ENCODE measurements at regions not wholly inside any gene's neighbourhood (a gene's known extent, or its start where the extent isn't known, plus 50 kb on each side); places are given as distances from the start of the nearest gene placed in this dataset.

DNA sequence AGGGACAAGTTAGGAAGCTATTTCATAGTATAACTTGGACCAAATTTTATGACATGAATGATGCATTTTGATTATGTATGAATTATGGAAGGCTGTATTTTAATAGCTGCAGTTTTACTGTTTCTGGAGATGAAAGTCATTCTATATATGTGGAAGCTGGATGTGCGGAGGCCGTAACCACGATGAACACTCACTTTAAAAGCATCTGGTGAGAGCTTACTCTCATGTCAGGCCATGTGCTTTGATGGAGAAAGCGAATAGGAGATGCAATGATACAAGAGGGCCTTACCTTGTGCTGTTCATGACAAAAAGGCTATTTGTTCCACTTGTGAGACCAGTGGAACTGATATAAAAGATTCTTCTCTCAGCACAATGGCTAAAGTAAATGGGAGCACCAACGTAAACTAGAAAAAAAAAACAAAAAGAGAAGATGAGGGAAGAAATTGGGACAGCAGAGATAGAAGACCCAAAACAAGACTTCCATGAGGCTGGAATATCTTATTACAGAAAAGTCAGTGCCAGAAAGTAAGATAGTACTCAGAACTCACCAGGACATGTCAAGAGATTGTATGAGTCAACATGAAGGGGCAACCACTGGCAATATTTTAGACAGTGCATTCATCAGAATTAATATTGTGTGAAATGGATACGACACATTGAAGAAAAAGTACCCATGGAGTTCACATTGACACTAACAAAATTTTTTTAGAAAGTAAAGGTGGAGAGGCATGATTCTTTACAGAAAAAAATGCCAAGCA, 63.3 kb upstream of the GAB1 start:
- Mint-ChIP-seq H3K27ac (no peak overlapping the region), H3K36me3 (no peaks in the 10 kb centered on the region), H3K4me3 (no peak overlapping the region), H3K27me3 (ENCODE audit: low read depth) (no peaks in the 10 kb centered on the region), H3K9me3 (peaks cover 5% of the 10 kb centered on the region), H3K4me1 (no peaks in the 10 kb centered on the region)
- TF ChIP-seq, protein P1, sequence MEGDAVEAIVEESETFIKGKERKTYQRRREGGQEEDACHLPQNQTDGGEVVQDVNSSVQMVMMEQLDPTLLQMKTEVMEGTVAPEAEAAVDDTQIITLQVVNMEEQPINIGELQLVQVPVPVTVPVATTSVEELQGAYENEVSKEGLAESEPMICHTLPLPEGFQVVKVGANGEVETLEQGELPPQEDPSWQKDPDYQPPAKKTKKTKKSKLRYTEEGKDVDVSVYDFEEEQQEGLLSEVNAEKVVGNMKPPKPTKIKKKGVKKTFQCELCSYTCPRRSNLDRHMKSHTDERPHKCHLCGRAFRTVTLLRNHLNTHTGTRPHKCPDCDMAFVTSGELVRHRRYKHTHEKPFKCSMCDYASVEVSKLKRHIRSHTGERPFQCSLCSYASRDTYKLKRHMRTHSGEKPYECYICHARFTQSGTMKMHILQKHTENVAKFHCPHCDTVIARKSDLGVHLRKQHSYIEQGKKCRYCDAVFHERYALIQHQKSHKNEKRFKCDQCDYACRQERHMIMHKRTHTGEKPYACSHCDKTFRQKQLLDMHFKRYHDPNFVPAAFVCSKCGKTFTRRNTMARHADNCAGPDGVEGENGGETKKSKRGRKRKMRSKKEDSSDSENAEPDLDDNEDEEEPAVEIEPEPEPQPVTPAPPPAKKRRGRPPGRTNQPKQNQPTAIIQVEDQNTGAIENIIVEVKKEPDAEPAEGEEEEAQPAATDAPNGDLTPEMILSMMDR (IDR thresholded peaks at IDR 0.05; ENCODE audit: unreplicated experiment): no peak
- DNase-seq (ENCODE audit: low spot score in 2 of 2, unreplicated experiment in 2 of 2): no peak

- no peak for DNase-seq (ENCODE audit: low spot score in 2 of 2, unreplicated experiment in 2 of 2)
- no peak overlapping the region for H3K4me3 Mint-ChIP-seq
- TF ChIP-seq, protein P1 (IDR thresholded peaks at IDR 0.05; ENCODE audit: unreplicated experiment): no peak
- H3K27ac Mint-ChIP-seq: no peak overlapping the region
- no peaks in the 10 kb centered on the region for H3K27me3 Mint-ChIP-seq (ENCODE audit: low read depth)
- H3K36me3 Mint-ChIP-seq: no peaks in the 10 kb centered on the region
- peaks cover 2% of the 10 kb centered on the region for H3K4me1 Mint-ChIP-seq
- H3K9me3 Mint-ChIP-seq: no peaks in the 10 kb centered on the region
Measured at GRCh38 chr4:143280861-143281260, 55.8 kb upstream of the GAB1 start.

DNA sequence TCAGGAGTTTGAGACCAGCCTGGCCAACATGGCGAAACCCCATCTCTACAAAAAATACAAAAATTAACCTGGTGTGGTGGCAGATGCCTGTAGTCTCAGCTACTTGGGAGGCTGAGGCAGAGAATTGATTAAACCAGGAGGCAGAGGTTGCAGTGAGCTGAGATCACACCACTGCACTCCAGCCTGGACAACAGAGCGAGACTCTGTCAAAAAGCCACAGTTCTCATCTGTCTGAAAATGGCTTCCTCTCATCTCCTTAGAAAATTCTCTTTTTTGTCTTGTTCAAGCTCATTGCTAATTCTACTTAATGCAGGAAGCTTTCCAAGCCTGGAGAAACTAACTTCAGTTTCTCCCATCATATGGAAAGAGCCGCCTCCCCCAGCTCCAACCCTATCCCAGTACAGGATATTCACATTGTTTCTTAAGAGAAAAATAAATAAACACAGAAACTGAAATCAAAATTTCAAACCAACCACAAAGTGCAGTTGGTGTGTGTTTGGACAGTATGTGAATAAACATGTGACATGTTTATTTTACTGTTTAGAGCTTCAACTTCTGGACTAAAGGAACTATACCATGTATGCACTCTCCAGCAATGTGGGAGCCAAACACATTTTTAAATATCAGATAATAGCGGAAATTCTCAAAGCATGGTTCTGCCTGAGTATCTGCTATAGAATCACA, 55.0 kb upstream of the GAB1 start:
- Mint-ChIP-seq H3K27me3 (ENCODE audit: low read depth) (no peaks in the 10 kb centered on the region), H3K36me3 (no peaks in the 10 kb centered on the region), H3K4me1 (peaks cover 7% of the 10 kb centered on the region), H3K9me3 (no peaks in the 10 kb centered on the region), H3K4me3 (no peak overlapping the region), H3K27ac (no peak overlapping the region)
- TF ChIP-seq, protein P1 (IDR thresholded peaks at IDR 0.05; ENCODE audit: unreplicated experiment): no peak
- DNase-seq (ENCODE audit: low spot score in 2 of 2, unreplicated experiment in 2 of 2): no peak

DNA sequence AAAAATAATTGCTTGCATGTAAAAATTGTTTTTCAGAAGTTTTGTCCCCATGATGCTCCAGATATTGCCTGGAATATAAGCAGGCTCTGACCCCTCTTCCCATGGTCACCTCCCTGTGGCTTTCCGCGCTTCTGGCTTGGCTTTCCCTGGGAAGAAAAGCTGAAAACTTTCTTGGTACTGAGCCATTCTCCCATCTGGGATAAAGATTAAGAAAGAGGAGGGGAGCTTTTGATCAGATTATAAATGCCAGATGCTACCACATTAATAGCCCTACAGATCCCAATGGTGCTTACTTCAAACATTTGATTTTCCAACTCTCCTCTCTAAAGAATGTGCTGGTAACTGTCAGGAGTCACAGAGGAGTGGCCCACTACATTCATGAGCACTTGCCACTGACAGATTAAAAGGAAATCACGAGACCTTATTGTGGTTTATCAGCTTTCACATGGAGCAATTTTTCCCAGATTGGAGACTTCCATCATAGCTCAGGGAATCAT, 54.4 kb upstream of the GAB1 start:
- TF ChIP-seq, protein P1 (IDR thresholded peaks at IDR 0.05; ENCODE audit: unreplicated experiment): no peak
- H3K36me3 Mint-ChIP-seq: no peaks in the 10 kb centered on the region
- H3K27me3 Mint-ChIP-seq (ENCODE audit: low read depth): no peaks in the 10 kb centered on the region
- DNase-seq (ENCODE audit: low spot score in 2 of 2, unreplicated experiment in 2 of 2): no peak
- H3K4me3 Mint-ChIP-seq: no peak overlapping the region
- H3K9me3 Mint-ChIP-seq: no peaks in the 10 kb centered on the region
- peaks cover 13% of the 10 kb centered on the region for H3K4me1 Mint-ChIP-seq
- H3K27ac Mint-ChIP-seq: no peak overlapping the region

DNA sequence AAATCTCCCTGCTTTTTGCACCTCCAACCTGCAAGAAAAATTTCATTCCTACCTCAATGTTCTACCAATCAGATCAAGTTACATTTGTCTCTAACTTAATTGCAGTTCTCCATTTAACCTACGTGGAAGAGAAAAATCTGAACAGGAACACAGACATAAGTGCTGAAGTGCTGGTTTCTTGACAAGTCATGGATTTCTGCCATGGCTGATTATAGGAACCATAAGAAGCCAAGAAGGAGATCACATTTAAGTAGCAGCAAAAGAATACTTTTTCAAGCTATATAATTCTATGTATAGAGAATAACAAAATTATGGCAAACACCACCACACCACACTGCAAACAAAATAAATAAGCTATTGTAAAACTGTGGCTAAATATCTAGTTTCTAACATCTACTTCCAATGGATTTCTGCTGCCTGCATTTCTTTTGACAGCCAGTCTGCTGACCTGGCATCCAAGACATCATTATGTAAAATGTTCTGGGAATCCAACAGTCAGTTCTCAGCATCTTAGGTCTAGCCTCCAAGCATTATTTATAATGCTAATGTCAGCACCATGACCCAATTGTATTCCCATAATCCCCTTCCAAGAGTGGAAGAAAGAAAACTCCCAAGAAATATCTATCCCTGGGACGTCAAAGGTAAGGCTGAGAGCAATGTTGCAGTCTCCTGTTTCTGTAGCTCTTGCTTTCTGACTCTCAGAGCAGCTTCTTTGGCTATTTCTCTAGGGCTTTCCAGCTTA, 50.8 kb upstream of the GAB1 start:
- TF ChIP-seq, protein P1 (IDR thresholded peaks at IDR 0.05; ENCODE audit: unreplicated experiment): no peak
- H3K27me3 Mint-ChIP-seq (ENCODE audit: low read depth): no peaks in the 10 kb centered on the region
- no peaks in the 10 kb centered on the region for H3K36me3 Mint-ChIP-seq
- no peak overlapping the region for H3K27ac Mint-ChIP-seq
- peaks cover 17% of the 10 kb centered on the region for H3K4me1 Mint-ChIP-seq
- DNase-seq (ENCODE audit: low spot score in 2 of 2, unreplicated experiment in 2 of 2): no peak
- no peaks in the 10 kb centered on the region for H3K9me3 Mint-ChIP-seq
- no peak overlapping the region for H3K4me3 Mint-ChIP-seq

Measured in mesothelial cell of epicardium (in vitro differentiated cells).